ENCODE measurements at regions not wholly inside any gene's neighbourhood (a gene's known extent, or its start where the extent isn't known, plus 50 kb on each side); places are given as distances from the start of the nearest gene placed in this dataset.
"Not testable (repeated sequence)": the region's sequence is repeated elsewhere in the genome, so short reads cannot be mapped to it uniquely, and the experiment has no call there.

GRCh38 chr6:141463237-141463977, 669.3 kb upstream of the GJE1 start:
- Mint-ChIP-seq H3K4me3 (peak overlapping the region; percentile 79; the same call in 1 of the 2 replicates), H3K27me3 (ENCODE audit: insufficient read depth) (no peaks in the 10 kb centered on the region), H3K36me3 (ENCODE audit: low read depth) (no peaks in the 10 kb centered on the region; the same call in 1 of the 2 replicates), H3K27ac (peak overlapping the region; percentile 83), H3K4me1 (ENCODE audit: low read depth) (peaks cover 37% of the 10 kb centered on the region), H3K9me3 (no peaks in the 10 kb centered on the region; the same call in 1 of the 2 replicates)
- DNase-seq: peak; percentile 14
- TF ChIP-seq CTCF (IDR thresholded peaks at IDR 0.05): no peak

DNA sequence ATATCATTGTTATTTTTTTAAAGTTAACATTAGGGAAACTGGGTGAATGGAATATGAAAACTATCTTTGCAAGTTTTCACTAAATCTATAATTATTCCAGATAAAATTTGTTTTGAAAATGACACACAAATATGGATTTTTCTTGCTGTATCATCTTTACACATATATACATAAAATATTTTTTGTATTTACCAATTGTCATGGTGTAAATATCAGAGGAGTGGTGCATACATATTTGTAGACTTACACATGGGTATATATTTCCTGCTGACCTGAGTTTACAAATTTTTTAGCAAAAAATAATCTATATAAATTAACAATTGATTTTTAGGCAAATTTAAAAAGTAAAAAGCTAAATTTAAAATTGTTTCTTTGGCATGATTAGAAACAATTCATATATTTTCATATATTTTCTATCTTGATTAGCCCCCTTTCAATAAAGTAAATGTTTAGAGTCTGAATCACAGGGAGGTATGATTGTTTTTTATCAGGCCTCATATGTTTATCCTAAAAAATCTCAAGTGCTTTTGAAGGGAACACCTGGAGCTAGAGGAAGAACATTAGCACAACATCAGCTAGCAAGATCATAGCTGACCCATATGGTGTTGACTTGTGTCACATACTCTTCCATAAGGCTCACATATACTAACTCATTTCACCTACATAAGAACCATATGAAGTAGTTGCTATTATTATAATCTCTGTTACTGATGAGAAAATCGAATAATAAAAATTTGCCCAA, 671.8 kb upstream of the GJE1 start:
- no peaks in the 10 kb centered on the region; the same call in 1 of the 2 replicates for H3K36me3 Mint-ChIP-seq (ENCODE audit: low read depth)
- H3K9me3 Mint-ChIP-seq: no peaks in the 10 kb centered on the region; the same call in 1 of the 2 replicates
- peaks cover 27% of the 10 kb centered on the region for H3K4me1 Mint-ChIP-seq (ENCODE audit: low read depth)
- no peak overlapping the region for H3K4me3 Mint-ChIP-seq
- no peak overlapping the region for H3K27ac Mint-ChIP-seq
- no peaks in the 10 kb centered on the region for H3K27me3 Mint-ChIP-seq (ENCODE audit: insufficient read depth)
- no peak for DNase-seq
- no peak for TF ChIP-seq CTCF (IDR thresholded peaks at IDR 0.05)

DNA sequence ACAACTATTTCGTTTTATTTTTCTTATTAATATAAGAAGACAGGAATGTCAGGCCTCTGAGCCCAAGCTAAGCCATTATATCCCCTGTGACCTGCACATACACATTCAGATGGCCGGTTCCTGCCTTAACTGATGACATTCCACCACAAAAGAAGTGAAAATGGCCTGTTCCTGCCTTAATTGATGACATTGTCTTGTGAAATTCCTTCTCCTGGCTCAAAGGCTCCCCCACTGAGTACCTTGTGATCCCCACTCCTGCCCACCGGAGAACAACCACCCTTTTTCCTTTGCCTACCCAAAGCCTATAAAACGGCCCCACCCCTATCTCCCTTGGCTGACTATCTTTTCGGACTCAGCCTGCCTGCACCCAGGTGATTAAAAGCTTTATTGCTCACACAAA, 672.5 kb upstream of the GJE1 start:
- H3K4me3 Mint-ChIP-seq; H3K27me3 Mint-ChIP-seq (ENCODE audit: insufficient read depth); H3K27ac Mint-ChIP-seq; H3K36me3 Mint-ChIP-seq (ENCODE audit: low read depth); H3K9me3 Mint-ChIP-seq; DNase-seq: not testable (repeated sequence)
- H3K4me1 Mint-ChIP-seq (ENCODE audit: low read depth): peaks cover 27% of the 10 kb centered on the region

- H3K4me3 Mint-ChIP-seq; DNase-seq; H3K36me3 Mint-ChIP-seq (ENCODE audit: low read depth); H3K27me3 Mint-ChIP-seq (ENCODE audit: insufficient read depth); H3K27ac Mint-ChIP-seq; H3K9me3 Mint-ChIP-seq: not testable (repeated sequence)
- H3K4me1 Mint-ChIP-seq (ENCODE audit: low read depth): peaks cover 20% of the 10 kb centered on the region
These were observed 674.7 kb upstream of the GJE1 start for GRCh38 chr6:141457984-141458383.

- Mint-ChIP-seq H3K9me3 (no peaks in the 10 kb centered on the region; the same call in 1 of the 2 replicates), H3K27me3 (ENCODE audit: insufficient read depth) (peaks cover 4% of the 10 kb centered on the region), H3K4me3 (peak overlapping the region; percentile 46), H3K27ac (peak overlapping the region; percentile 93), H3K4me1 (ENCODE audit: low read depth) (peaks cover 49% of the 10 kb centered on the region), H3K36me3 (ENCODE audit: low read depth) (no peaks in the 10 kb centered on the region; the same call in 1 of the 2 replicates)
- TF ChIP-seq CTCF (IDR thresholded peaks at IDR 0.05): no peak
- DNase-seq: no peak
These were observed 680.4 kb upstream of the GJE1 start for GRCh38 chr6:141452354-141452686.

DNA sequence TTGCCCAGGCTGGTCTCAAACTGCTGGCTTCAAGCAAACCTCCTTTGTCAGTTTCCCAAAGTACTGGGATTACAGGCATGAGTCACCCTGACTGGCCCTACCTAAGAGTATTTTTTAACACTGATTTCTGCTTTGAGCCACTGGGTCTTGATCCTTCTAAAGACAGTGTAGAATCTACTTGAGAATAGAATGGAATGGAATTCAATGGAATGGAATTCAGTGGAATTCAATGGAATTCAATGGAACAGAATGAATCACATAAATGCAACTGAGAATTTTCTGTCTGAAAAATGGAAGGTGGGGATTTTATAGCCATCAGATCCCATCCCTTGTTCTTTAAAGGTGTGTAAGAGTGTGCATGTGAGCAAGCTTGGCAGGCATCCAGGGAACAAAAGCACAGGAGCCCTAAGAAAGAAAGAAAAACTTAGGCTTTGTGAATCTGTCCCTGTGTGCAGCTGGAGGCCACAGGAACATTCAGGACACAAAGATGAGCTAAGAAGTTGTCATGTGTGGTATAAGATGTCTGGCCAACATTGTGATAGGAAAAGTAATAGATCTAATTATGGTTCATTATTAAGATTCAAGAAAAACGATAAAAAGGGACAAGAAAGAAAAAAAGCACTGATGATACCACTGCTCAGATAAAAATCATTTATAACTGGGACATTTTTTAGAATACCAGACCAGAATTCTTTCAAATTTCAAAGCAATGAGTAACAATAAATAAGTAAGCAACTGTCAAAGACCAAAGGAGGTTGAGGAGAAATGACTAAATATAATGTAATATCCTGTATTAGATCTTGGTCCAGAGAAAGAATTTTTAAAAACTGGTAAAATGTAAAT, 681.0 kb upstream of the GJE1 start:
- Mint-ChIP-seq H3K4me1 (ENCODE audit: low read depth) (peaks cover 49% of the 10 kb centered on the region), H3K27ac (peak overlapping the region; percentile 93), H3K9me3 (no peaks in the 10 kb centered on the region; the same call in 1 of the 2 replicates), H3K27me3 (ENCODE audit: insufficient read depth) (peaks cover 4% of the 10 kb centered on the region), H3K36me3 (ENCODE audit: low read depth) (no peaks in the 10 kb centered on the region; the same call in 1 of the 2 replicates), H3K4me3 (peak overlapping the region; percentile 46)
- peak; percentile 88 for DNase-seq
- no peak for TF ChIP-seq CTCF (IDR thresholded peaks at IDR 0.05)

Data from HFFc6 (cell line).